ENCODE measurements at regions not wholly inside any gene's neighbourhood (a gene's known extent, or its start where the extent isn't known, plus 50 kb on each side); places are given as distances from the start of the nearest gene placed in this dataset.
"Not testable (repeated sequence)": the region's sequence is repeated elsewhere in the genome, so short reads cannot be mapped to it uniquely, and the experiment has no call there.

GRCh38 chr14:54010981-54011380 lies 54.4 kb upstream of the BMP4 start:
- ChIA-PET POLR2A (no interaction called here), CTCF (no interaction called here)

- CTCF ChIA-PET: no interaction called here
- POLR2A ChIA-PET: no interaction called here
These were observed 66.4 kb upstream of the BMP4 start for GRCh38 chr14:54023027-54023426.

- CTCF ChIA-PET: no interaction called here
- POLR2A ChIA-PET: no interaction called here
These were observed 69.0 kb upstream of the BMP4 start for GRCh38 chr14:54025661-54026060.

GRCh38 chr14:54026671-54027070 lies 70.0 kb upstream of the BMP4 start:
- CTCF ChIA-PET: no interaction called here
- POLR2A ChIA-PET: no interaction called here

GRCh38 chr14:54030996-54031395 lies 74.4 kb upstream of the BMP4 start:
- CTCF ChIA-PET, POLR2A ChIA-PET: not testable (repeated sequence)

GRCh38 chr14:54033285-54033684 lies 76.7 kb upstream of the BMP4 start:
- POLR2A ChIA-PET, CTCF ChIA-PET: not testable (repeated sequence)

- ChIA-PET CTCF (no interaction called here), POLR2A (no interaction called here)
These were observed 82.1 kb upstream of the BMP4 start for GRCh38 chr14:54038724-54039123.

- POLR2A ChIA-PET: no interaction called here
- CTCF ChIA-PET: no interaction called here
These were observed 82.7 kb upstream of the BMP4 start for GRCh38 chr14:54039311-54039710.

GRCh38 chr14:54040846-54041245 lies 84.2 kb upstream of the BMP4 start:
- CTCF ChIA-PET: no interaction called here
- POLR2A ChIA-PET: no interaction called here

- ChIA-PET CTCF (no interaction called here), POLR2A (no interaction called here)
These were observed 89.6 kb upstream of the BMP4 start for GRCh38 chr14:54046250-54046649.

- CTCF ChIA-PET: no interaction called here
- POLR2A ChIA-PET: no interaction called here
These were observed 91.2 kb upstream of the BMP4 start for GRCh38 chr14:54047645-54048308.

- CTCF ChIA-PET: interaction anchor here (0.6 kb wide), 1 partner anchor 288 kb away, joined by 3 read pairs; no protein-coding TSS in a partner anchor
These were observed 91.7 kb upstream of the BMP4 start for GRCh38 chr14:54048311-54048710.

GRCh38 chr14:54048736-54049135 lies 92.1 kb upstream of the BMP4 start:
- CTCF ChIA-PET: interaction anchor here (0.6 kb wide), 1 partner anchor 288 kb away, joined by 3 read pairs; no protein-coding TSS in a partner anchor
- POLR2A ChIA-PET: no interaction called here

More at GRCh38 chr14:54048311-54048710, 91.7 kb upstream of the BMP4 start:
- POLR2A ChIA-PET: no interaction called here

GRCh38 chr14:54050759-54051158 lies 94.1 kb upstream of the BMP4 start:
- ChIA-PET POLR2A (no interaction called here), CTCF (no interaction called here)

GRCh38 chr14:54052696-54053385 lies 96.2 kb upstream of the BMP4 start:
- CTCF ChIA-PET: no interaction called here
- POLR2A ChIA-PET: no interaction called here

GRCh38 chr14:54053386-54053745 lies 96.7 kb upstream of the BMP4 start:
- ChIA-PET POLR2A (no interaction called here), CTCF (no interaction called here)

GRCh38 chr14:54058505-54058904 lies 101.9 kb upstream of the BMP4 start:
- ChIA-PET CTCF (no interaction called here), POLR2A (no interaction called here)

GRCh38 chr14:54083549-54084239 lies 127.1 kb upstream of the BMP4 start:
- POLR2A ChIA-PET: no interaction called here
- CTCF ChIA-PET: no interaction called here

- ChIA-PET POLR2A (no interaction called here), CTCF (no interaction called here)
These were observed 128.7 kb upstream of the BMP4 start for GRCh38 chr14:54085232-54085761.

GRCh38 chr14:54085841-54086240 lies 129.2 kb upstream of the BMP4 start:
- CTCF ChIA-PET: no interaction called here
- POLR2A ChIA-PET: no interaction called here

- ChIA-PET CTCF (no interaction called here), POLR2A (no interaction called here)
These were observed 130.1 kb upstream of the BMP4 start for GRCh38 chr14:54086767-54087166.

Data from activated CD8-positive, alpha-beta memory T cell treated with anti-CD3 and anti-CD28 coated beads for 36 hours (primary cell).